CD14-positive monocyte (primary cell): ENCODE measurements at regions not wholly inside any gene's neighbourhood (a gene's known extent, or its start where the extent isn't known, plus 50 kb on each side); places are given as distances from the start of the nearest gene placed in this dataset.

Experiments
- DNase-seq, 3 donors: peaks; one replicate each; pipeline ENCODE4 v3.0.0-alpha.2; 2011 to 2022
- H2AFZ ChIP-seq: 2 replicates; pipeline ENCODE4 v1.6.0; 2012; ENCODE audit warnings: mild to moderate bottlenecking, low read depth, low read length, inconsistent platforms; ENCODE audit not compliant: insufficient read depth, poor library complexity, severe bottlenecking
- H3K27ac ChIP-seq, 2 donors: 1 replicate in 1 of 2; 2 replicates in 1 of 2; pipeline ENCODE4 v1.5.1; 2012 to 2013; ENCODE audit warnings: low read length in 2 of 2, control low read depth in 1 of 2, inconsistent platforms in 1 of 2, low read depth in 1 of 2, mild to moderate bottlenecking in 1 of 2
- H3K27me3 ChIP-seq, 2 donors: one replicate each; pipeline versions ENCODE4 v1.6.0 to v1.6.1; 2011 to 2013; ENCODE audit warnings: low read length in 2 of 2; ENCODE audit not compliant: control insufficient read depth in 2 of 2, insufficient read depth in 2 of 2
- H3K36me3 ChIP-seq, 2 donors: replicated peaks in 1 of 2; 1 replicate in 1 of 2; 2 replicates in 1 of 2; pipeline versions ENCODE4 v1.5.1 to v1.6.1; 2012 to 2013; ENCODE audit warnings: low read length in 2 of 2, control low read depth in 1 of 2, inconsistent platforms in 1 of 2, mild to moderate bottlenecking in 1 of 2; ENCODE audit not compliant: insufficient read depth in 2 of 2, control insufficient read depth in 1 of 2
- H3K4me1 ChIP-seq, 2 donors: 1 replicate in 1 of 2; 2 replicates in 1 of 2; pipeline versions ENCODE4 v1.5.1 to v1.6.1; 2012 to 2013; ENCODE audit warnings: low read length in 2 of 2, control low read depth in 1 of 2, inconsistent platforms in 1 of 2, mild to moderate bottlenecking in 1 of 2, moderate library complexity in 1 of 2; ENCODE audit not compliant: insufficient read depth in 2 of 2, control insufficient read depth in 1 of 2
- H3K4me2 ChIP-seq: replicated peaks from 2 replicates; pipeline ENCODE3; 2012; ENCODE audit warnings: low read length, moderate library complexity, mild to moderate bottlenecking; ENCODE audit not compliant: poor library complexity, severe bottlenecking; ENCODE audit errors: extremely low read depth
- H3K4me3 ChIP-seq, 3 experiments: fragments of 200-600 bp in 1 of 3; sonication (generic) in 1 of 3; replicated peaks in 1 of 3; 1 replicate in 2 of 3; 2 replicates in 1 of 3; pipeline ENCODE4 v1.5.1; 2011 to 2013; ENCODE audit warnings: low read length in 3 of 3, mild to moderate bottlenecking in 3 of 3, control low read depth in 2 of 3, low read depth in 2 of 3, inconsistent platforms in 1 of 3, moderate library complexity in 1 of 3
- H3K79me2 ChIP-seq: 2 replicates; pipeline ENCODE4 v1.6.0; 2012; ENCODE audit warnings: mild to moderate bottlenecking, control low read depth, inconsistent platforms, low read length, moderate library complexity; ENCODE audit not compliant: insufficient read depth
- H3K9ac ChIP-seq: 2 replicates; pipeline ENCODE4 v1.6.0; 2017; ENCODE audit warnings: low read length, mild to moderate bottlenecking; ENCODE audit not compliant: insufficient read depth, poor library complexity, severe bottlenecking
- H3K9me3 ChIP-seq, 2 donors: replicated peaks in 1 of 2; 1 replicate in 1 of 2; 2 replicates in 1 of 2; pipeline versions ENCODE4 v1.5.1 to v1.6.1; 2012 to 2013; ENCODE audit warnings: low read length in 2 of 2, control low read depth in 1 of 2; ENCODE audit not compliant: control insufficient read depth in 1 of 2, insufficient read depth in 1 of 2
- H4K20me1 ChIP-seq: 2 replicates; pipeline ENCODE4 v1.6.0; 2012; ENCODE audit warnings: mild to moderate bottlenecking, low read length, control low read depth, moderate library complexity; ENCODE audit not compliant: insufficient read depth
- H3K27ac Mint-ChIP-seq, 7 donors: one replicate each; pipeline ENCODE4 v1.8.0; 2020; ENCODE audit warnings: mild to moderate bottlenecking in 7 of 7, mixed read lengths in 7 of 7, moderate library complexity in 6 of 7, inconsistent platforms in 2 of 7
- H3K27me3 Mint-ChIP-seq, 3 donors: one replicate each; pipeline ENCODE4 v1.8.0; 2021 to 2022; ENCODE audit warnings: low read depth in 3 of 3, mild to moderate bottlenecking in 3 of 3, mixed read lengths in 3 of 3, moderate library complexity in 3 of 3, inconsistent platforms in 1 of 3
- H3K36me3 Mint-ChIP-seq, 2 donors: one replicate each; pipeline ENCODE4 v1.8.0; 2020; ENCODE audit warnings: mixed read lengths in 2 of 2, inconsistent platforms in 1 of 2, mild to moderate bottlenecking in 1 of 2
- H3K4me1 Mint-ChIP-seq: one replicate; pipeline ENCODE4 v1.8.0; 2020; ENCODE audit warnings: mild to moderate bottlenecking, mixed read lengths
- H3K4me3 Mint-ChIP-seq, 2 donors: one replicate each; pipeline ENCODE4 v1.8.0; 2020; ENCODE audit warnings: mild to moderate bottlenecking in 2 of 2, mixed read lengths in 2 of 2, moderate library complexity in 1 of 2
- H3K9me3 Mint-ChIP-seq, 7 donors: one replicate each; pipeline ENCODE4 v1.8.0; 2020 to 2022; ENCODE audit warnings: mixed read lengths in 7 of 7, mild to moderate bottlenecking in 6 of 7, moderate library complexity in 6 of 7, inconsistent platforms in 2 of 7
- WGBS: methylation state at CpG from one replicate; pipeline ENCODE4 v1.1.5; 2013; ENCODE audit warnings: missing lambda C conversion rate; ENCODE audit not compliant: insufficient coverage; 5-methylcytosine and 5-hydroxymethylcytosine counted together
- intact Hi-C, 2 donors: fragments of 100-400 bp; cut with micrococcal nuclease; formaldehyde crosslinking; loops; one replicate each; pipeline versions ENCODE4 v1.15.0 to v1.15.1; 2023
- TF ChIP-seq, protein P1 (sequence below): fragments of 200-600 bp; IDR thresholded peaks from one replicate; pipeline ENCODE4 v1.8.0; 2022; ENCODE audit warnings: antibody characterized with exemption, mild to moderate bottlenecking

DNA sequence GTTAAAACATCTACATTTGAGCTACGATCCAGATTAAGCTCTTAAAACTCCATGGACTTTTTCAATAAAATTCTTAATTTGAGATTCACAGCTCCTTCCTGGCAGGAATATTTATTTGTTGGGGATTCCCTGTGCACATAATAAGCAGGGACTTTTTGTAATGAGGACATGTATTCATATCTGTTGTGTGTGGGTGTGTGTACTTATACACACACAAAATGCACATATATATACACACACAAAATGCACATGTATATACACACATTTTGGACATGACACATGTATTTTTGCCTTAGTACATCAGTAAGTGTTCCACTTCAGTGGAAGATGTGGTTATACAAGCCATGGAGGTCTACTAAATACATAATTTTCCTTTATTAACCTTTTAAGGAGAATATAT lies 1131.1 kb upstream of the CDH2 start:
- H2AFZ ChIP-seq, result no peak overlapping the region
- H3K9me3 Mint-ChIP-seq, result peaks cover 0 to 4% (median 0%) of the 10 kb centered on the region in 7 donors
- no peaks in the 10 kb centered on the region for H3K79me2 ChIP-seq
- no peaks in the 10 kb centered on the region for H3K4me1 Mint-ChIP-seq
- TF ChIP-seq, protein P1, sequence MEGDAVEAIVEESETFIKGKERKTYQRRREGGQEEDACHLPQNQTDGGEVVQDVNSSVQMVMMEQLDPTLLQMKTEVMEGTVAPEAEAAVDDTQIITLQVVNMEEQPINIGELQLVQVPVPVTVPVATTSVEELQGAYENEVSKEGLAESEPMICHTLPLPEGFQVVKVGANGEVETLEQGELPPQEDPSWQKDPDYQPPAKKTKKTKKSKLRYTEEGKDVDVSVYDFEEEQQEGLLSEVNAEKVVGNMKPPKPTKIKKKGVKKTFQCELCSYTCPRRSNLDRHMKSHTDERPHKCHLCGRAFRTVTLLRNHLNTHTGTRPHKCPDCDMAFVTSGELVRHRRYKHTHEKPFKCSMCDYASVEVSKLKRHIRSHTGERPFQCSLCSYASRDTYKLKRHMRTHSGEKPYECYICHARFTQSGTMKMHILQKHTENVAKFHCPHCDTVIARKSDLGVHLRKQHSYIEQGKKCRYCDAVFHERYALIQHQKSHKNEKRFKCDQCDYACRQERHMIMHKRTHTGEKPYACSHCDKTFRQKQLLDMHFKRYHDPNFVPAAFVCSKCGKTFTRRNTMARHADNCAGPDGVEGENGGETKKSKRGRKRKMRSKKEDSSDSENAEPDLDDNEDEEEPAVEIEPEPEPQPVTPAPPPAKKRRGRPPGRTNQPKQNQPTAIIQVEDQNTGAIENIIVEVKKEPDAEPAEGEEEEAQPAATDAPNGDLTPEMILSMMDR, result no peak
- no peak overlapping the region for H3K9ac ChIP-seq
- H3K27me3 Mint-ChIP-seq, result no peaks in the 10 kb centered on the region
- peaks cover 0 to 4% of the 10 kb centered on the region in 2 donors for H3K9me3 ChIP-seq
- no peak overlapping the region for H3K27ac ChIP-seq
- intact Hi-C loops, result no loop called here
- WGBS, result no CpG with 5 or more reads among the region's 1 CpG
- DNase-seq, result no peak
- H3K4me3 Mint-ChIP-seq, result no peak overlapping the region
- no peaks in the 10 kb centered on the region for H3K4me1 ChIP-seq
- H3K4me2 ChIP-seq, result no peak overlapping the region
- H3K36me3 Mint-ChIP-seq, result no peaks in the 10 kb centered on the region
- no peaks in the 10 kb centered on the region for H3K36me3 ChIP-seq
- H3K27ac Mint-ChIP-seq, result no peak overlapping the region
- no peaks in the 10 kb centered on the region for H3K27me3 ChIP-seq
- H3K4me3 ChIP-seq, result no peak overlapping the region
- H4K20me1 ChIP-seq, result no peaks in the 10 kb centered on the region

DNA sequence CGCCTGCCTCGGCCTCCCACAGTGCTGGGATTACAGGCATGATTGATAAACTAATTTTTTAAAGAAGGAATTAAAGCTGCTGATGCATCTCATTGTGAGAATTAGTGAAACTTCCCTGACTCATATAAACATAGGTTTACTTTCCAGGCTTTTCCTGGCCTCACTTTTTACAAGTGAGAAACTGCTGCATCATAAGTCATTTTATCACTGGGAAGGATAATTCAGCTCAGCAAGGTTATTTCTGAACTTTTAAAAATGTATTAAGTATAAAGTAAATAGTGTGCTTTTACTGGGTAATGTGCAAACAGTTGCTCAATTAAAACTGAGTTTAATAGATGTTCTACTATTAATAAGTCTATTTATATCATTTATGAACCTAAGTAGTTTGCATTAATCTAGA lies 1130.3 kb upstream of the CDH2 start:
- Histone ChIP-seq H2AFZ (no peak overlapping the region), H3K4me2 (no peak overlapping the region), H3K27ac (no peak overlapping the region), H3K9ac (no peak overlapping the region), H3K9me3 (no peaks in the 10 kb centered on the region), H3K4me3 (no peak overlapping the region), H3K36me3 (no peaks in the 10 kb centered on the region), H4K20me1 (no peaks in the 10 kb centered on the region), H3K27me3 (no peaks in the 10 kb centered on the region), H3K79me2 (no peaks in the 10 kb centered on the region), H3K4me1 (no peaks in the 10 kb centered on the region)
- TF ChIP-seq, protein P1, result no peak
- intact Hi-C loops, result no loop called here
- Mint-ChIP-seq H3K27me3 (no peaks in the 10 kb centered on the region), H3K36me3 (no peaks in the 10 kb centered on the region), H3K9me3 (peaks cover 0 to 3% (median 0%) of the 10 kb centered on the region in 7 donors), H3K4me3 (no peak overlapping the region), H3K4me1 (no peaks in the 10 kb centered on the region), H3K27ac (no peak overlapping the region)
- WGBS, result no CpG with 5 or more reads among the region's 2 CpGs
- DNase-seq, result no peak
